ENCODE measurements at regions not wholly inside any gene's neighbourhood (a gene's known extent, or its start where the extent isn't known, plus 50 kb on each side); places are given as distances from the start of the nearest gene placed in this dataset.

DNA sequence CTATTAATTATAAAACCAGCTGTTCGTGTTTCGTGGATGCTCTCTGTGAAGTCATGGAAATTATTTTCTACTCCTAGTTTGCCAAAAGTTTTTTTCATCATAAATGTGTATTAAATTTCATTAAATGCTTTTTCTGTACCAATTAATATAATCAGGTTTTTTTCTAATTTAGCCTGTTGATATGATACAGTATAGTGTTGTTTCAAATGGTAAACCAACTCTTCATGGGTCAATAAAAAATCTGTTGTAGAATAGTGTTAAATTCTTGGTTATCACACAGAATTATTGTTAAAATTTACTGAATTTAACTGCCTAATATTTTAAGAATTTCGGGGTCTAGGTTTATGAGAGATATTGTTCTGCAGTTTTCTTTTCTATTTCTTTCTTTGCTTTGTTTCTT lies 505.9 kb upstream of the MANEA start:
- no peak for DNase-seq

DNA sequence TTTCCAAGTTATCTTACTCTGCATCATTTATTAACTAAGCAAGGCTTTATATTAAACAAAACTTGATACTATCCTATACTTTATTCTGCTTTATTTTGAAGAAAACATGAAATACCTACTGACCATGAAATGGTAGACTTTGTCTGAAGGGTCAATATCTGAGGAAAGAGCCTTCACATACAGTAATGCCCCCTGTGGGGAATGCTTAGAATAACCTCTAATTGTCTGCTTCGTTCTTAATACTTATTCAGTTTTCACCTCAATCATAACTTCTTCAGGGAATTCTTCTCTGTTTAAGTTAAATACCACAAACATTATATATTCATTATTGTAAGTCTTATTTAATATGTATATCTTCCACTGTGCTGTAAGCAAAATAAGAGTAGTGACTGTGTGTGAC lies 498.9 kb upstream of the MANEA start:
- no peak for DNase-seq

GRCh38 chr6:95081231-95081630 lies 496.1 kb upstream of the MANEA start:
- DNase-seq, result no peak

GRCh38 chr6:95081949-95082348 lies 495.4 kb upstream of the MANEA start:
- DNase-seq, result no peak

GRCh38 chr6:95083506-95083905 lies 493.8 kb upstream of the MANEA start:
- DNase-seq, result no peak

- no peak for DNase-seq
These were observed 492.5 kb upstream of the MANEA start for GRCh38 chr6:95084867-95085266.

DNA sequence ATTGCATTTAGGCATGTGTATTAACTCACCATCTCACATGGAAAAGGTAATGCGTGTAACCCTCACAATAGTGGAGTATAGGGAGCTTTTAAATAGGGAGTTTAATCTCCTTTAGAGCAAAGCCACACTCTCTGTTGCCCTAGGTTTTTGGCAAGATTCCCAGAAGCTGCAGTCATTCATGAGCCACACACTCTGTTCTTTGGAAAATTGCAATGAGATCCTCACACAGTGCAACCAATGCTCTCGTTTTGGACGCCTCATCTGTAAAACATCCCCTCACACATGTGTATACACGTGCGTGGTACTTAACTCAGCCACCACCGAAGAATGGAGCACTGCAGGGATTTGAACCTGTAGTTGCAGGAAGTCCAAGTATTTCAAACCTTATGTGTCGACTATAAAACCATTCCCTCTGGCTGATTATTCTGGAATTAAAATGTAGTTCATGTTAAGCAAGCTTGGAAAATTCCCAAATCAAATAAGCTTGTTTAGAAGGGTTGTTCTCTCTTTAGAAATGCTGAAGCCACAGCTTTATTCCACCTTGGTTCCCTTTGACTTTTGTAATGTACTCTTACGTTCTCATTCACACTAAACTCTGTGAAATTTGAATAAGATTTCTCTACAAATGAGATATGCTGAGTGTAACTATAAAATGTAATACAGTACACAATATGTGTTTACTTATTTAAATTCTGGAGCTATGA lies 489.8 kb upstream of the MANEA start:
- DNase-seq, result peak; percentile 89 to 94

- peak; percentile 43 to 81 for DNase-seq
These were observed 485.4 kb upstream of the MANEA start for GRCh38 chr6:95091823-95092436.

DNA sequence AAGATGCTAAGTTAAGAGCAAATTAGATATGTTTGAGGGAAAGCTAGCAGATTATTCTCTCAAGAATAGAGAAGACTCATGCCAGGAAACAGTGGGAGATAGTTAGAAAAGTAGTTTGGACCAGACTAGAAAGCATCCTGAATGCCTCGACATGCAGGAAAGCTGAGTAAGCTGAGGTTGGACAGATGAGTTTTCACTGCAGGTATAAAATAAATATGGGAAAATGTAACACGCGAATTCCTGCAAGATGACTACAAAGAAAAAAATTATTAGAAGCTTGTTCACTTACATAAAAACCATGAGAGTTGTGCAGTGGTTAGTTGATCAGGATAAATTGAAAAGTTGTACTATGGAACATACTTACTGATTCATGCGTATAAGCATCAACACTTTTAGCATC lies 484.2 kb upstream of the MANEA start:
- DNase-seq, result no peak

GRCh38 chr6:95094751-95095663 lies 482.3 kb upstream of the MANEA start:
- DNase-seq, result no peak

- no peak for DNase-seq
These were observed 481.5 kb upstream of the MANEA start for GRCh38 chr6:95095855-95096254.

DNA sequence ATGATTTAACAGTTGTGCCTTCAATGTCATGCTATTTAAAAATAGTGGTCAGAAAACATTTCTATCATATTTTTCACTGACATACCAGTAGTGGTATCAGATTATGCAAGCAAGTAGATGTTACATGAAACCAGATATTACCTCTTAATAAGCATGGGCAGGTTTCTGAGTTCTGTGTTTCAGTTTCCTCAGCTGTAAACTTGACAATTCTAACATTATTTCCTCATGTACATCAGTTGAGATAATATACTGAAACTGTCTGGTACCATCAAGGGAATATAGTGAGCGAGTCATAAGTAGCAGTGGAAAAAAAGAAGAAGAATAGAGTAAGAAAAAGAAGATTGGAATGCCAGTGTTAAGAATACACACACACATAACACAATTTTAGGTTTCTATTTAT lies 477.9 kb upstream of the MANEA start:
- no peak for DNase-seq

- no peak for DNase-seq
These were observed 468.1 kb upstream of the MANEA start for GRCh38 chr6:95109212-95109611.

- no peak for DNase-seq
These were observed 466.6 kb upstream of the MANEA start for GRCh38 chr6:95110767-95111166.

- DNase-seq, result no peak
These were observed 460.1 kb upstream of the MANEA start for GRCh38 chr6:95117236-95117635.

- DNase-seq, result no peak
These were observed 457.4 kb upstream of the MANEA start for GRCh38 chr6:95119927-95120326.

DNA sequence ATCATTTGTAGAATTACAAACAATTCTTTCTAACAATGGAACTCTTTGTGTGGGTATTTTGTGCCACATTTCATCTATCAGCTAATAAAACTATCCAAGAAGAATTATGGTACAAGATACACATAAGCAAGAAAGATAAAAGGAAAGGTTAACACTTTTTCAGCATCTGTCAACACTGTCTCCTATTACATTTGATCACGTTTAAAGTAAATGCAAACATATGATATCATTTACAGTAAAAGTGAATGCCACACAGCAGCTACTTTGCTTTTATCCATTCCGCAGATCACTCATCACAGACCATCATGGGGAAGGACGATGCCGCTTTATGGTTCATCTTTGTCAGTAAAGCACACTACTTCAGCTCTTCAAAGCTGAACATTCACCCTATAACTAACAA lies 456.4 kb upstream of the MANEA start:
- DNase-seq, result no peak

DNA sequence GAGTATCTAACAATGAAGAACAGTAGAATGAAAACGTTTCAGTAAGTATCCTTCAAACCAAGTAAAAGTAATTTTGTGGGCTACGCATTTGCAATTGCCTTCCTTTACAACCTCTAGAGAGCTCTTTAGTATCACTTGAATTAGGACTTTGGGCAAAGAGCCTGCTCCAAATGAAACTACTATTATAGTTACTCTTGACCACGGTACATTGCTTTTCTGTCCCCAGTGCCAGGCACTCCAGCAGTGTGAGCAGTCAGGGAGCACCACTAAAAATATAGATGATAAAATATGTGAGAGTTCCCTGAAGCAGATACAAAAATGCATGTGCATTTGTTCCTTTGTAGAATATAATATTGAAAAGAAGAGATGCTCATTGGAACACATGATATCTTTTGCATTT lies 450.1 kb upstream of the MANEA start:
- DNase-seq, result no peak

DNA sequence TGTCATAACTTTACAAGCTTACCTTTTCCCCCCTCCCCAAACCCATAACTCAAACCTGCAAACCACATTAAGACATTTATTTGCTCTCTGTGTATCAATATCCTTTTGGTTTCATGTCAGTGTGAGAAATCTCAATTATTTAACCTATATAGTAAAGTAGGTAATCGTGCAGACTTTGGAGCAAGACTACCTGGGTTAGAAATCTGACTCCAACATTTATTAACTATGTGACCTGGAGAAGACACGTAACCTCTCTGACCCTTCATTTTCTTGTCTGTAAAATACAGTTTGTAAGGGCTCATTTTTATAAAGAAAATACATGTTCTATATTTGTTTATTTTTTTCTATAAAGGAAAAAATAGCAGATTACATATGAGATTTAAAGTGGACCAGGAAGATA lies 448.9 kb upstream of the MANEA start:
- no peak for DNase-seq

- DNase-seq, result no peak
These were observed 448.4 kb upstream of the MANEA start for GRCh38 chr6:95128947-95129346.

- peak in 1 of 2 experiments; percentile 24 for DNase-seq
These were observed 443.8 kb upstream of the MANEA start for GRCh38 chr6:95133578-95133977.

GRCh38 chr6:95135182-95135581 lies 442.2 kb upstream of the MANEA start:
- DNase-seq, result no peak

GRCh38 chr6:95142101-95142500 lies 435.2 kb upstream of the MANEA start:
- no peak for DNase-seq
